ENCODE measurements at regions not wholly inside any gene's neighbourhood (a gene's known extent, or its start where the extent isn't known, plus 50 kb on each side); places are given as distances from the start of the nearest gene placed in this dataset.

GRCh38 chr10:2019281-2019680, 282.0 kb upstream of the ADARB2 start:
- TF ChIP-seq CTCF (IDR thresholded peaks at IDR 0.05) (no peak), POLR2A (IDR thresholded peaks at IDR 0.05) (no peak)

Data from right lobe of liver (tissue), 4 donors.